ENCODE measurements at regions not wholly inside any gene's neighbourhood (a gene's known extent, or its start where the extent isn't known, plus 50 kb on each side); places are given as distances from the start of the nearest gene placed in this dataset.

DNA sequence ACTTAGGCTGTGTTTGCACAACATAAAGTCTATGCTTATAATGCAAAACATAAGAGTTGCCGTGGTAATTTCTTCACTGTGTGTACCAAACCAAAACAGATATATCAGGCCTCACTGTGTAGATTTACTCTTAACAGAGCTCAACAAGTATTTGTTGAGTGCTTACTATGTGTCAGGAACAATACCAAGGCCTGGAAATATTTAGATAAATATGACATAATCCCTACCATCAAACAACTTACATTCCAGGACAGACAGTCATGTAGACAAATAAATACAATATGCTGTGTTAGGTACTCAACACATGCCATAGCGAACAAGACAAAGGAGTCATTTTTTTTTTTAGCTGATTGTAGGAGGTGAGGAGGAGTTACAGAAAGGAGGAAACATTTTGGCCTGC is 554.0 kb downstream of the NSUN3 start:
- Histone ChIP-seq H3K9me3 (no peaks in the 10 kb centered on the region), H3K27ac (no peak overlapping the region), H3K4me1 (no peaks in the 10 kb centered on the region), H3K36me3 (no peaks in the 10 kb centered on the region), H3K4me3 (no peak overlapping the region), H3K27me3 (no peaks in the 10 kb centered on the region)
- in situ Hi-C loops (cut with MboI; ENCODE audit: low pct_ligation_motif_present in 1 of 4, low pct_unique_long_range_greater_than_20kb in 1 of 4, low sequenced_read_pairs in 3 of 4) (no loop called here), intact Hi-C loops (cut with DNase I; ENCODE audit: low total_unique reads) (no loop called here)
- TF ChIP-seq, protein P1, sequence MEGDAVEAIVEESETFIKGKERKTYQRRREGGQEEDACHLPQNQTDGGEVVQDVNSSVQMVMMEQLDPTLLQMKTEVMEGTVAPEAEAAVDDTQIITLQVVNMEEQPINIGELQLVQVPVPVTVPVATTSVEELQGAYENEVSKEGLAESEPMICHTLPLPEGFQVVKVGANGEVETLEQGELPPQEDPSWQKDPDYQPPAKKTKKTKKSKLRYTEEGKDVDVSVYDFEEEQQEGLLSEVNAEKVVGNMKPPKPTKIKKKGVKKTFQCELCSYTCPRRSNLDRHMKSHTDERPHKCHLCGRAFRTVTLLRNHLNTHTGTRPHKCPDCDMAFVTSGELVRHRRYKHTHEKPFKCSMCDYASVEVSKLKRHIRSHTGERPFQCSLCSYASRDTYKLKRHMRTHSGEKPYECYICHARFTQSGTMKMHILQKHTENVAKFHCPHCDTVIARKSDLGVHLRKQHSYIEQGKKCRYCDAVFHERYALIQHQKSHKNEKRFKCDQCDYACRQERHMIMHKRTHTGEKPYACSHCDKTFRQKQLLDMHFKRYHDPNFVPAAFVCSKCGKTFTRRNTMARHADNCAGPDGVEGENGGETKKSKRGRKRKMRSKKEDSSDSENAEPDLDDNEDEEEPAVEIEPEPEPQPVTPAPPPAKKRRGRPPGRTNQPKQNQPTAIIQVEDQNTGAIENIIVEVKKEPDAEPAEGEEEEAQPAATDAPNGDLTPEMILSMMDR (IDR thresholded peaks at IDR 0.05), result no peak
- no peak for TF ChIP-seq POLR2AphosphoS5 (IDR thresholded peaks at IDR 0.05)
- no peak for TF ChIP-seq EP300 (IDR thresholded peaks at IDR 0.05; ENCODE audit: low read depth)
- TF ChIP-seq POLR2A (IDR thresholded peaks at IDR 0.05), result no peak
- no peak for DNase-seq
- 64 to 65% methylated on average over 1 to 2 of the region's 2 CpGs for WGBS, 2 donors (ENCODE audit: low coverage in 1 of 2)

DNA sequence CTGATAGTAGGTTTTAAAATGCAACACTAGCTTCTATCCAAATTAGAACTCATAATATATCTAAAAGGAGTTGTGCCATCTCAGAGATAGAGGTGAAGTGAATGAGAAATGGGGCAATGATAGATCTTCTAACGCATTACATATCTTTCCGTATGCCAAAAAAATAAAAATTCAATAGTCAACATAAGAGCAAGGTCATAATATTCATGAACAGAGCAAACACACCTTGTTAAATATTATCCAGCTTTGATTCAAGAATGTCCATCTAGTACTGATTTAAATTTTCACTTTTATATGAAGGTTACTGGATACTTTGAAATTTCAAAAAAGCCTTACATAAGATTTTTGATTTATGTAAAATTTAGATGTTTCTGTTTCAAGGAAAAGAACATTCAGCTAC is 554.5 kb downstream of the NSUN3 start:
- intact Hi-C loops (cut with DNase I; ENCODE audit: low total_unique reads), result no loop called here
- WGBS, 2 donors (ENCODE audit: low coverage in 1 of 2), result 42 to 57% methylated on average over 2 of the region's 2 CpGs
- TF ChIP-seq POLR2A (IDR thresholded peaks at IDR 0.05) (no peak), EP300 (IDR thresholded peaks at IDR 0.05; ENCODE audit: low read depth) (no peak), POLR2AphosphoS5 (IDR thresholded peaks at IDR 0.05) (no peak)
- TF ChIP-seq, protein P1 (IDR thresholded peaks at IDR 0.05), result no peak
- Histone ChIP-seq H3K36me3 (no peaks in the 10 kb centered on the region), H3K27ac (no peak overlapping the region), H3K9me3 (no peaks in the 10 kb centered on the region), H3K4me1 (no peaks in the 10 kb centered on the region), H3K4me3 (no peak overlapping the region), H3K27me3 (no peaks in the 10 kb centered on the region)
- DNase-seq, result no peak
- in situ Hi-C loops (cut with MboI; ENCODE audit: low pct_ligation_motif_present in 1 of 4, low pct_unique_long_range_greater_than_20kb in 1 of 4, low sequenced_read_pairs in 3 of 4), result no loop called here

DNA sequence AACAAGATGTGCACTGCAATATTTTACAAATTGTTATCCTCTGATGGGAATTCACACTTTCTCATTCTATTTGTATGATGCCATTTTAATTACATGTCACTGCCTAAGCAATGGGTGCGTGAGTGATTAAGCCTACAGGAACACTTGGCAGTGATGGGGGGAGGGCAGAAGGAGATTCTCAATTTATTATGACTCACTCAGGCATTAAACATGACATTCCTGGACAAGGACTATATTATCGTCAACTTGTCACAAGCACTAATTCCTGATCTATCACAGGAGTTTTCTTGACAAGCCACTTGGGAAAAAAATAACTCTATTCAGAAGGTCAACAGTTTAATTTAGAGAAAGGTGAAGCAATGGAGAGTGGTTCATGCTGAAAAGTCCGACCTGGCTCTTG is 556.8 kb downstream of the NSUN3 start:
- no peak for DNase-seq
- no peaks in the 10 kb centered on the region for H3K27me3 ChIP-seq
- H3K27ac ChIP-seq, result no peak overlapping the region
- in situ Hi-C loops (cut with MboI; ENCODE audit: low pct_ligation_motif_present in 1 of 4, low pct_unique_long_range_greater_than_20kb in 1 of 4, low sequenced_read_pairs in 3 of 4), result no loop called here
- TF ChIP-seq EP300 (IDR thresholded peaks at IDR 0.05; ENCODE audit: low read depth) (no peak), POLR2A (IDR thresholded peaks at IDR 0.05) (no peak), POLR2AphosphoS5 (IDR thresholded peaks at IDR 0.05) (peak; percentile 54 to 91 (median 81))
- TF ChIP-seq, protein P1 (IDR thresholded peaks at IDR 0.05), result no peak
- no peaks in the 10 kb centered on the region for H3K4me1 ChIP-seq
- H3K36me3 ChIP-seq, result no peaks in the 10 kb centered on the region
- H3K9me3 ChIP-seq, result no peaks in the 10 kb centered on the region
- H3K4me3 ChIP-seq, result no peak overlapping the region
- 39 to 58% methylated on average over 3 of the region's 3 CpGs for WGBS, 2 donors (ENCODE audit: low coverage in 1 of 2)
- intact Hi-C loops (cut with DNase I; ENCODE audit: low total_unique reads), result no loop called here

DNA sequence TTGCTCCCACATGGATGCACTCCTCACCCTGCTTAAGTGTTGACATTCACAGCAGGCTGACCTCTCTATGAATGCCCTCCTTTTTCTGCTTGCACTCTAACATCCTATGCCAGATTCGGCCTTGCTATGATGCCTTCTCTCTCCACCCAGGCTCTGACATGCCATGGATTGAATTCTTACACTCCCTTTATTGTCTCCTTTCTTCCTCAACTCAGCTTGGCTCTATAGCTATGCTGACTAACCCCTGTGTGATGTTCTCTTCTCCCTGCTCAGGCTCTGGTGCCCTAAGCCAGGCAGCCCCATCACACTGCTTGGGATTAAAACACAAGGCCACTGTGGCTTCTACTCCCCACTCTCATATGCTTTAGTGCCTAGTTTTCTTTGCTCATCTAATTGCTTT is 563.7 kb downstream of the NSUN3 start:
- no peak for DNase-seq
- intact Hi-C loops (cut with DNase I; ENCODE audit: low total_unique reads) (no loop called here), in situ Hi-C loops (cut with MboI; ENCODE audit: low pct_ligation_motif_present in 1 of 4, low pct_unique_long_range_greater_than_20kb in 1 of 4, low sequenced_read_pairs in 3 of 4) (no loop called here)
- Histone ChIP-seq H3K27me3 (no peaks in the 10 kb centered on the region), H3K36me3 (no peaks in the 10 kb centered on the region), H3K27ac (no peak overlapping the region), H3K4me1 (no peaks in the 10 kb centered on the region), H3K4me3 (no peak overlapping the region), H3K9me3 (no peaks in the 10 kb centered on the region)
- 0% methylated on average over 1 of the region's 1 CpG; no CpG with 5 or more reads in 1 of the 2 donors for WGBS, 2 donors (ENCODE audit: low coverage in 1 of 2)
- TF ChIP-seq EP300 (IDR thresholded peaks at IDR 0.05; ENCODE audit: low read depth) (no peak), POLR2A (IDR thresholded peaks at IDR 0.05) (no peak), POLR2AphosphoS5 (IDR thresholded peaks at IDR 0.05) (no peak)
- TF ChIP-seq, protein P1 (IDR thresholded peaks at IDR 0.05), result no peak

All from transverse colon (tissue), 4 donors.